H1 (cell line): ENCODE measurements at regions not wholly inside any gene's neighbourhood (a gene's known extent, or its start where the extent isn't known, plus 50 kb on each side); places are given as distances from the start of the nearest gene placed in this dataset.

Source experiments
- EZH2 ChIP-seq: fragments of 200-600 bp; sonication (generic); IDR thresholded peaks from 2 replicates; pipeline ENCODE4 v1.7.1; 2012; ENCODE audit warnings: low read depth, mild to moderate bottlenecking, moderate library complexity, low read length, inconsistent platforms; ENCODE audit not compliant: severe bottlenecking
- POLR2AphosphoS5 ChIP-seq: IDR thresholded peaks from 2 replicates; pipeline ENCODE4 v1.6.1; 2011; ENCODE audit warnings: low read depth, low read length
- ZNF274 ChIP-seq: IDR thresholded peaks from 2 replicates; pipeline ENCODE4 v1.7.0; 2012; ENCODE audit warnings: low read length, borderline replicate concordance; ENCODE audit errors: extremely low read depth
- TF ChIP-seq, protein P1 (sequence below), 3 experiments: IDR thresholded peaks; 1 replicate in 2 of 3; 2 replicates in 1 of 3; pipeline versions ENCODE4 v1.5.1 to v1.6.1; 2011; ENCODE audit warnings: low read length in 3 of 3, mild to moderate bottlenecking in 3 of 3, inconsistent platforms in 2 of 3, low read depth in 1 of 3, moderate library complexity in 1 of 3; ENCODE audit not compliant: insufficient read depth in 1 of 3; ENCODE audit errors: control extremely low read depth in 1 of 3
- TF ChIP-seq, protein P2 (sequence below): IDR thresholded peaks from 2 replicates; pipeline ENCODE4 v1.6.1; 2012; ENCODE audit warnings: low read length, inconsistent platforms
- TF ChIP-seq, protein P3 (sequence below): IDR thresholded peaks from 2 replicates; pipeline ENCODE4 v1.6.1; 2012; ENCODE audit warnings: inconsistent platforms

DNA sequence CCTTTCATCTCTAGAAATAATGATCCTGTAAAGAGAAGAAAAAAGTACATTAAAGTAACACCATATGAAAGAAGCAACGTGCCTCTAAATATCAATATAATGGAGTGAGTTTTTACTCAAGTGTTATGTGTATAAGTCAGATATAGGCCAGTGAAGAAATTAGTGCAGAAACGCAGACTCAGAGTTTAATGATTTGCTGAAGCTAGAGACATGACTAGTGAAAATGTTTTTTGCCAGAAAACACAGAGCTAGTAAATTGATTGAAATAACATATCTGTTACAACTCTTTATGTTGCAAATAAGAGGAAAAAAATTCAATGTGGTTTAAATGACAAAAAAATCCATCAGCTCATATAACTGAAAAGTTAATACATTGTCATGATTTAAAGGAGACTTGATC, 217.2 kb upstream of the NXPH2 start:
- TF ChIP-seq, protein P1, sequence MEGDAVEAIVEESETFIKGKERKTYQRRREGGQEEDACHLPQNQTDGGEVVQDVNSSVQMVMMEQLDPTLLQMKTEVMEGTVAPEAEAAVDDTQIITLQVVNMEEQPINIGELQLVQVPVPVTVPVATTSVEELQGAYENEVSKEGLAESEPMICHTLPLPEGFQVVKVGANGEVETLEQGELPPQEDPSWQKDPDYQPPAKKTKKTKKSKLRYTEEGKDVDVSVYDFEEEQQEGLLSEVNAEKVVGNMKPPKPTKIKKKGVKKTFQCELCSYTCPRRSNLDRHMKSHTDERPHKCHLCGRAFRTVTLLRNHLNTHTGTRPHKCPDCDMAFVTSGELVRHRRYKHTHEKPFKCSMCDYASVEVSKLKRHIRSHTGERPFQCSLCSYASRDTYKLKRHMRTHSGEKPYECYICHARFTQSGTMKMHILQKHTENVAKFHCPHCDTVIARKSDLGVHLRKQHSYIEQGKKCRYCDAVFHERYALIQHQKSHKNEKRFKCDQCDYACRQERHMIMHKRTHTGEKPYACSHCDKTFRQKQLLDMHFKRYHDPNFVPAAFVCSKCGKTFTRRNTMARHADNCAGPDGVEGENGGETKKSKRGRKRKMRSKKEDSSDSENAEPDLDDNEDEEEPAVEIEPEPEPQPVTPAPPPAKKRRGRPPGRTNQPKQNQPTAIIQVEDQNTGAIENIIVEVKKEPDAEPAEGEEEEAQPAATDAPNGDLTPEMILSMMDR (IDR thresholded peaks at IDR 0.05; ENCODE audit: control extremely low read depth in 1 of 3, insufficient read depth in 1 of 3, low read depth in 1 of 3, low read length in 3 of 3) = no peak
- TF ChIP-seq POLR2AphosphoS5 (no peak), ZNF274 (no peak), EZH2 (no peak)
- TF ChIP-seq, protein P2, sequence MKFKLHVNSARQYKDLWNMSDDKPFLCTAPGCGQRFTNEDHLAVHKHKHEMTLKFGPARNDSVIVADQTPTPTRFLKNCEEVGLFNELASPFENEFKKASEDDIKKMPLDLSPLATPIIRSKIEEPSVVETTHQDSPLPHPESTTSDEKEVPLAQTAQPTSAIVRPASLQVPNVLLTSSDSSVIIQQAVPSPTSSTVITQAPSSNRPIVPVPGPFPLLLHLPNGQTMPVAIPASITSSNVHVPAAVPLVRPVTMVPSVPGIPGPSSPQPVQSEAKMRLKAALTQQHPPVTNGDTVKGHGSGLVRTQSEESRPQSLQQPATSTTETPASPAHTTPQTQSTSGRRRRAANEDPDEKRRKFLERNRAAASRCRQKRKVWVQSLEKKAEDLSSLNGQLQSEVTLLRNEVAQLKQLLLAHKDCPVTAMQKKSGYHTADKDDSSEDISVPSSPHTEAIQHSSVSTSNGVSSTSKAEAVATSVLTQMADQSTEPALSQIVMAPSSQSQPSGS = no peak
- TF ChIP-seq, protein P3, sequence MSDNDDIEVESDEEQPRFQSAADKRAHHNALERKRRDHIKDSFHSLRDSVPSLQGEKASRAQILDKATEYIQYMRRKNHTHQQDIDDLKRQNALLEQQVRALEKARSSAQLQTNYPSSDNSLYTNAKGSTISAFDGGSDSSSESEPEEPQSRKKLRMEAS = no peak
